OCI-LY1 (cell line): ENCODE measurements at regions not wholly inside any gene's neighbourhood (a gene's known extent, or its start where the extent isn't known, plus 50 kb on each side); places are given as distances from the start of the nearest gene placed in this dataset.

Experiments
- H2AFZ ChIP-seq: fragments of 200-600 bp; sonication (generic), shearing (Covaris generic); 2 replicates; pipeline ENCODE4 v1.6.0; 2014; ENCODE audit warnings: antibody characterized with exemption, mild to moderate bottlenecking, low read length
- H3F3A ChIP-seq: fragments of 200-600 bp; sonication (generic), shearing (Covaris generic); 2 replicates; pipeline ENCODE4 v1.6.0; 2014; ENCODE audit warnings: mild to moderate bottlenecking, antibody characterized with exemption, low read length, moderate library complexity; ENCODE audit not compliant: insufficient read depth
- H3K27ac ChIP-seq: fragments of 200-600 bp; sonication (generic); 2 replicates; pipeline ENCODE4 v1.5.1; 2014; ENCODE audit warnings: low read length, mixed run types, mild to moderate bottlenecking, low read depth; ENCODE audit not compliant: poor library complexity, severe bottlenecking
- H3K27me3 ChIP-seq: fragments of 200-600 bp; sonication (generic); 2 replicates; pipeline ENCODE4 v1.6.0; 2014; ENCODE audit warnings: antibody characterized with exemption, mild to moderate bottlenecking, low read length, moderate library complexity; ENCODE audit not compliant: insufficient read depth
- H3K36me3 ChIP-seq: fragments of 200-600 bp; sonication (generic); 2 replicates; pipeline ENCODE4 v1.6.1; 2014; ENCODE audit warnings: mild to moderate bottlenecking, antibody characterized with exemption, low read length, moderate library complexity, mixed read lengths; ENCODE audit not compliant: insufficient read depth
- H3K4me1 ChIP-seq: fragments of 200-600 bp; sonication (generic); 2 replicates; pipeline ENCODE4 v1.5.1; 2014; ENCODE audit warnings: mild to moderate bottlenecking, low read length, moderate library complexity; ENCODE audit not compliant: insufficient read depth, severe bottlenecking
- H3K4me2 ChIP-seq: fragments of 200-600 bp; sonication (generic), shearing (Covaris generic); 2 replicates; pipeline ENCODE4 v1.6.1; 2014; ENCODE audit warnings: low read length
- H3K4me3 ChIP-seq: fragments of 200-600 bp; sonication (generic); 2 replicates; pipeline ENCODE4 v1.5.1; 2014; ENCODE audit warnings: low read length, low read depth, mild to moderate bottlenecking, mixed read lengths; ENCODE audit not compliant: poor library complexity, severe bottlenecking
- H3K79me2 ChIP-seq: fragments of 200-600 bp; shearing (Covaris generic); 2 replicates; pipeline ENCODE4 v1.6.1; 2016; ENCODE audit warnings: mixed run types, low read length, mixed read lengths; ENCODE audit not compliant: insufficient read depth
- H3K9ac ChIP-seq: fragments of 200-600 bp; sonication (generic), shearing (Covaris generic); 2 replicates; pipeline ENCODE4 v1.6.1; 2014; ENCODE audit warnings: mild to moderate bottlenecking, low read length, mixed read lengths
- H3K9me2 ChIP-seq: fragments of 200-600 bp; sonication (generic), shearing (Covaris generic); 2 replicates; pipeline ENCODE4 v1.6.1; 2014; ENCODE audit warnings: low read depth, mild to moderate bottlenecking, low read length, mixed read lengths
- H3K9me3 ChIP-seq: fragments of 200-600 bp; shearing (Covaris generic); 2 replicates; pipeline ENCODE4 v1.6.1; 2014; ENCODE audit warnings: low read length, mixed read lengths
- H4K20me1 ChIP-seq: fragments of 200-600 bp; sonication (generic), shearing (Covaris generic); 2 replicates; pipeline ENCODE4 v1.6.0; 2016; ENCODE audit warnings: mild to moderate bottlenecking, low read length; ENCODE audit not compliant: insufficient read depth
- EZH2 ChIP-seq: fragments of 200-600 bp; sonication (generic), shearing (Covaris generic); IDR thresholded peaks from 2 replicates; pipeline ENCODE4 v1.8.0; 2017; ENCODE audit warnings: borderline replicate concordance, mixed run types, mild to moderate bottlenecking, antibody characterized with exemption, low read length, moderate library complexity, mixed read lengths
- TF ChIP-seq, protein P1 (sequence below): fragments of 200-600 bp; sonication (generic), shearing (Covaris generic); IDR thresholded peaks from 2 replicates; pipeline ENCODE4 v1.5.1; 2017; ENCODE audit warnings: mild to moderate bottlenecking, antibody characterized with exemption, low read length, moderate library complexity, mixed read lengths

DNA sequence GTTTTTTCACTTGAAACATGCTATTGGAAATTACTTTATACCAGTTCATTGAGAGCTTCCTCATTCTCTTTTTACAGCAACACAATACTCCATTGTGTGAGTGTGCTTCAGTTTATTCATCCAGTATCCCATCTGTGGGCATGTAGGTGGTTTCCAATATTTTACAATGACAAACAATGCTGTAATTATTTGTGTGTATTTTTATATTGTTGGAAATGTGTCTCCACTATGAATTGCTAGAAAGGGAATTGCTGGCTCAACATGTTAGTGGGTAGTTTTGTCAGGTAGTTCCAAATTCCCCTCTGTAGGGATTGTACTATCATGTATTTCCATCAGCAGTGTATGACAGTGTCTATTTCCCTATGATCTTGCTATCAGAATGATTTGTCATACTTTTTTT is 65.8 kb upstream of the MAGI1 start:
- no peak overlapping the region for H3K4me3 ChIP-seq
- H3K4me1 ChIP-seq: no peaks in the 10 kb centered on the region
- no peaks in the 10 kb centered on the region for H3K79me2 ChIP-seq
- H3K27ac ChIP-seq: no peak overlapping the region
- no peak overlapping the region for H2AFZ ChIP-seq
- no peak overlapping the region for H3K4me2 ChIP-seq
- H3K9me2 ChIP-seq: no peaks in the 10 kb centered on the region
- no peaks in the 10 kb centered on the region for H4K20me1 ChIP-seq
- no peaks in the 10 kb centered on the region for H3K9me3 ChIP-seq
- no peaks in the 10 kb centered on the region for H3K36me3 ChIP-seq
- H3K9ac ChIP-seq: no peak overlapping the region
- no peaks in the 10 kb centered on the region for H3F3A ChIP-seq
- no peak for TF ChIP-seq EZH2
- TF ChIP-seq, protein P1, sequence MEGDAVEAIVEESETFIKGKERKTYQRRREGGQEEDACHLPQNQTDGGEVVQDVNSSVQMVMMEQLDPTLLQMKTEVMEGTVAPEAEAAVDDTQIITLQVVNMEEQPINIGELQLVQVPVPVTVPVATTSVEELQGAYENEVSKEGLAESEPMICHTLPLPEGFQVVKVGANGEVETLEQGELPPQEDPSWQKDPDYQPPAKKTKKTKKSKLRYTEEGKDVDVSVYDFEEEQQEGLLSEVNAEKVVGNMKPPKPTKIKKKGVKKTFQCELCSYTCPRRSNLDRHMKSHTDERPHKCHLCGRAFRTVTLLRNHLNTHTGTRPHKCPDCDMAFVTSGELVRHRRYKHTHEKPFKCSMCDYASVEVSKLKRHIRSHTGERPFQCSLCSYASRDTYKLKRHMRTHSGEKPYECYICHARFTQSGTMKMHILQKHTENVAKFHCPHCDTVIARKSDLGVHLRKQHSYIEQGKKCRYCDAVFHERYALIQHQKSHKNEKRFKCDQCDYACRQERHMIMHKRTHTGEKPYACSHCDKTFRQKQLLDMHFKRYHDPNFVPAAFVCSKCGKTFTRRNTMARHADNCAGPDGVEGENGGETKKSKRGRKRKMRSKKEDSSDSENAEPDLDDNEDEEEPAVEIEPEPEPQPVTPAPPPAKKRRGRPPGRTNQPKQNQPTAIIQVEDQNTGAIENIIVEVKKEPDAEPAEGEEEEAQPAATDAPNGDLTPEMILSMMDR: no peak
- H3K27me3 ChIP-seq: no peaks in the 10 kb centered on the region

DNA sequence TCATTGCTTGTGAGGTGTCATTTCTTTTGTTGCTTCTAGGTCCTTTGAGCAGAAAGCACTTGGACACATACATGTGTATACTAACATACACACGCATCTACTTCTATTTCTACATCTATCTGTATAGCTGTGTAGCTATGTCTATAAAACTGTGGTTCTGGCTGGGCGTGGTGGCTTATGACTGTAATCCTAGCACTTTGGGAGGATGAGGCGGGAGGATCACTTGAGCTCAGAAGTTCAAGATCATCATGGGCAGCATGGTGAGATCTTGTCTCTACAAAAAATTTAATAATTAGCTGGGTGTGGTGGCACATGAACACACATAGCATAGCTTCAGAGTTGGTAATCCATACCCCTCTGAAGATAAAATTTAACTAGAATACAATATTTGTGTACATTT is 65.0 kb upstream of the MAGI1 start:
- no peaks in the 10 kb centered on the region for H4K20me1 ChIP-seq
- H3K9me3 ChIP-seq: no peaks in the 10 kb centered on the region
- no peaks in the 10 kb centered on the region for H3K4me1 ChIP-seq
- no peak overlapping the region for H3K9ac ChIP-seq
- H3K9me2 ChIP-seq: no peaks in the 10 kb centered on the region
- H2AFZ ChIP-seq: no peak overlapping the region
- no peak overlapping the region for H3K27ac ChIP-seq
- H3K27me3 ChIP-seq: no peaks in the 10 kb centered on the region
- TF ChIP-seq EZH2: no peak
- TF ChIP-seq, protein P1: no peak
- H3K4me3 ChIP-seq: no peak overlapping the region
- H3K36me3 ChIP-seq: no peaks in the 10 kb centered on the region
- no peaks in the 10 kb centered on the region for H3F3A ChIP-seq
- H3K4me2 ChIP-seq: no peak overlapping the region
- H3K79me2 ChIP-seq: no peaks in the 10 kb centered on the region

DNA sequence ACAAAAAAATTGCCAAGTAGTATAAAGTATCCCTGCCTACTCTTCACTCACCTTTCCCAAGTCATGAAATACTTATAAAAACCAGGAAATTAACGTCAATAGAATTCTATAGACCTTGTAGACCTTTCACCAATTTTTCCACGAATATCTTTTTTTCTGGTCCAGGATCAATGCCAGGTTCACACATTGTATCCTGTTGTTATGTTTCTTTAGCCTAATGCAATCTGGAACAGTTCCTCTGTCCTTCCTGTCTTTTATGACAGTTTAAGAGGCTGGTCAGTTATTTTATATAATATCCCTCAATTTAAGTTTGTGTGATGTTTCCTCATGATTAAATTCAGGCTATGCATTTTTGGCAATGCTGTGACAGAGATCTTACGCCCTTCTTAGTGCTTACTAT is 63.2 kb upstream of the MAGI1 start:
- Histone ChIP-seq H3K36me3 (no peaks in the 10 kb centered on the region), H3K9me2 (no peaks in the 10 kb centered on the region), H4K20me1 (no peaks in the 10 kb centered on the region), H3K9me3 (no peaks in the 10 kb centered on the region), H3K4me3 (no peak overlapping the region), H2AFZ (no peak overlapping the region), H3K9ac (no peak overlapping the region), H3K27ac (no peak overlapping the region), H3K4me2 (no peak overlapping the region), H3F3A (no peaks in the 10 kb centered on the region), H3K27me3 (no peaks in the 10 kb centered on the region), H3K4me1 (no peaks in the 10 kb centered on the region), H3K79me2 (no peaks in the 10 kb centered on the region)
- TF ChIP-seq, protein P1: no peak
- no peak for TF ChIP-seq EZH2
